ENCODE measurements at regions not wholly inside any gene's neighbourhood (a gene's known extent, or its start where the extent isn't known, plus 50 kb on each side); places are given as distances from the start of the nearest gene placed in this dataset.
"Not testable (repeated sequence)": the region's sequence is repeated elsewhere in the genome, so short reads cannot be mapped to it uniquely, and the experiment has no call there.

DNA sequence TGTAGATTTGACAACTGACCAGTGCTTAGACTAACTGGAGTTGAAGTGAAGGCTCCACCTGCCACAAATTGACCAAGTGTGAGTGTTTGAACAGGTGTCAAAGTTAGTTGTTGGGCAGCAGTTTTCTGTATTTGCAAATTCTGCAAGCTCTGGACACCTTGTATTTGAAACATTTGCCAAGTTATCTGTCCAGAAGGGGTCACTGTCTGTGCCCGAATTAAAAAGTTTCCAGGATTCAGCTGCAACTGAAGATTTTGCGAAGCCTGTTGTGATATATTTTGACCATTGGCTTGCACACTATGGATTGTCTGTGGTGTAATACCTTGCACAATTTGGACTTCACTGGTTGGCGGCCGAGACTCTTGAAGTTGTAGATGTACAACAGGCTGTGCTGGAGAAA, 1690.7 kb downstream of the SLITRK5 start:
- H3K4me3 Mint-ChIP-seq = no peak overlapping the region
- H3K36me3 Mint-ChIP-seq (ENCODE audit: low read depth) = no peaks in the 10 kb centered on the region
- no peak for ATAC-seq (replicated peaks)

DNA sequence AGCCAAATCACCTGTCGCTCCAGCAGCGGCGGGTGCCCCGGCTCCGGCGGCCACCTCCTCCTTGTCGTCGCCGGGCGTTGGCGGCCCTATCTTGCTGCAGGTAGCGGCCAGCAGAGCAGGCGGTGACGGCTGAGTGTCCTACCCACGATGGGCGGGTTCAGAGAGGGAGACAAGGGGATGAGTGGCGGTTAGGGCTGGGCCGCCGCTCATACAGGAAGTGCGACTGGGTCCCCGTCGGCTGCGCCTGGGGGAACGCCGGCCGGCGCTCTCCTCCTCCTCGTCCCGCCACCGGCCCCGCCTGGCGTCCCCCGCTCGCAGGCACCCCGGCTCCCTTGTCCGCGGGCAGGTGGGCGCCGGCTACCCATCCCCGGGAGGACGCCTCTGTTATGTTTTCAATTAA, 1692.0 kb downstream of the SLITRK5 start:
- H3K4me1 Mint-ChIP-seq = no peaks in the 10 kb centered on the region
- no peak for ATAC-seq (replicated peaks)
- H3K9me3 Mint-ChIP-seq = peaks cover 4% of the 10 kb centered on the region
- no peak overlapping the region for H3K4me3 Mint-ChIP-seq
- no peak overlapping the region for H3K27ac Mint-ChIP-seq
- H3K27me3 Mint-ChIP-seq = no peaks in the 10 kb centered on the region
- H3K36me3 Mint-ChIP-seq (ENCODE audit: low read depth) = no peaks in the 10 kb centered on the region

More for the DNA sequence above, 1690.7 kb downstream of the SLITRK5 start:
- Mint-ChIP-seq H3K27ac (no peak overlapping the region), H3K27me3 (no peaks in the 10 kb centered on the region), H3K9me3 (peaks cover 3% of the 10 kb centered on the region), H3K4me1 (no peaks in the 10 kb centered on the region)

DNA sequence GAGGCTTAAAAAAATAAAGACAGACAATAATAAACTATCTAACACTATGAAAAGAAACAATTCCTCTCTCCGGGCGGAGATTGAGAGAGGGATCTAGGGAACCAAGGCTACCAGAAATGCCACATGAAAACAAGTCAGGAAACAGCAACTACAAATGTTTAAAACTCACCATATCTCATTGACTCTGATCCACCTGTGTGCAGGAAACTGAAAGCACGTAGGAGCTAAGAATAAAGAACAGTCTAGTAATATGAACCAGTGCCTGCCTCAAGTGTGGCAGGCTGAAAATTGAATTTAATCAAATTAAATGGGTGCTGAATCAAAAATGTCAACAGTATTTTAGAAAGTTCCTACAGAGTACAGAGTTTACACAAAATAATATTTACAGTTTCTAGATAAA, 1701.0 kb downstream of the SLITRK5 start:
- Mint-ChIP-seq H3K27me3 (no peaks in the 10 kb centered on the region), H3K4me3 (no peak overlapping the region), H3K4me1 (no peaks in the 10 kb centered on the region), H3K27ac (no peak overlapping the region), H3K9me3 (peaks cover 16% of the 10 kb centered on the region), H3K36me3 (ENCODE audit: low read depth) (no peaks in the 10 kb centered on the region)
- ATAC-seq (replicated peaks) = no peak

DNA sequence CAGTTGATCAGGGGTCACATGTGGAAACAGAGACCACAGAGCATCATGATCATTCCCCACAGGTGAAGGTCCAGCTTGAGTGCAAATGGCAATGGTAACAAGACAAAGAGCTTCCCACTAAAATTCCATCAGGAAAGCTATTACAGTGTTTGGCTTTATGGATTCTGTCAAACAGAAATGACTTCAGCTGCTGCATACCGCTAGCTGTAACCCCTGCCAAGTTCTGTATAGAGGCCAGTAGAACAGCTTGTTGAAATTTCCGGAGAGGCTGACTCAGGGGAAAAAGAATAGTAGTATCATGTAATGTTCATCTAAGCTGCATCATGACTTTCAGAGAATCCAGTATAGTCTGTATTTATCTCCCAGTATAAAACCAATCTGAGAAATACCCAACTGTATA, 1704.7 kb downstream of the SLITRK5 start:
- no peak for ATAC-seq (replicated peaks)

DNA sequence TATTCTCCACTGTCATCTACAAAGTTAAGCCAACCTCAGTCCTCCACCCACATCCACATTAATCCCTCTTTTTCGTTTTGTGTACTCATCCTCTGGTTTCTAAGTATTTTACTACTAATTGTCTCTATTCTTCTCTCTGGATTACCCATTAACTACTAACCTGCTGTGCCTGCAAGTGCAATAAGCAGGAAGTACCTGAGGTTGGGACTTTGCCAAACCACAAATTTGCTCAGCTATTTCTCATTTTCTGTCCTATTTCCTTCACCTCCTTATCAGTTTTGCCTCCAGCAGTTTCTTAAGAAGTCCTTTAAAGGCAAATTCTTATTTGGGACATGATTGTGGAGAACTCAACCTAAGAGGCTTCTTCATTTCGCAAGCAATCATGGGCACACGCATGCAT, 1708.9 kb downstream of the SLITRK5 start:
- Mint-ChIP-seq H3K36me3 (ENCODE audit: low read depth) (no peaks in the 10 kb centered on the region), H3K4me1 (no peaks in the 10 kb centered on the region), H3K9me3 (peaks cover 9% of the 10 kb centered on the region), H3K4me3 (no peak overlapping the region), H3K27me3 (no peaks in the 10 kb centered on the region), H3K27ac (no peak overlapping the region)
- ATAC-seq (replicated peaks) = no peak

More for the DNA sequence above, 1704.7 kb downstream of the SLITRK5 start:
- Mint-ChIP-seq H3K9me3 (peaks cover 12% of the 10 kb centered on the region), H3K36me3 (ENCODE audit: low read depth) (no peaks in the 10 kb centered on the region), H3K27me3 (no peaks in the 10 kb centered on the region), H3K4me1 (no peaks in the 10 kb centered on the region), H3K27ac (no peak overlapping the region), H3K4me3 (no peak overlapping the region)

DNA sequence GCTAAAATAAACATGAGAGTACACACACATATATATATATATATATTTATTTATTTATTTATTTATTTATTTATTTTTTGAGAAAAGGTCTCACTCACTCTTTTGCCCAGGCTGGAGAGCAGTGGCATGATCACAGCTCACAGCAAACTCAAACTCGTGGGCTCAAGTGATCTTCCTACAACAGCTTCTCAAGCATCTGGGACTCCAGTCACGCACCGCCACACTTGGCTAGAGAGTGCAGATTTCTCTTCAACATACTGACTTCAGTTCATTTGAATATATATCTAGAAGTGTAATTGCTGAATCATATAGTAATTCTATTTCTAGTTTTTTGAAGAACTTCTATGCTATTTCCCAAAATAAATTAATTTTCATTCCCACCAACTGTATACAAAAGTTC, 1711.8 kb downstream of the SLITRK5 start:
- Mint-ChIP-seq H3K27me3 (no peaks in the 10 kb centered on the region), H3K4me1 (no peaks in the 10 kb centered on the region), H3K36me3 (ENCODE audit: low read depth) (no peaks in the 10 kb centered on the region), H3K27ac (no peak overlapping the region), H3K4me3 (no peak overlapping the region), H3K9me3 (peaks cover 11% of the 10 kb centered on the region)
- ATAC-seq (replicated peaks) = no peak

DNA sequence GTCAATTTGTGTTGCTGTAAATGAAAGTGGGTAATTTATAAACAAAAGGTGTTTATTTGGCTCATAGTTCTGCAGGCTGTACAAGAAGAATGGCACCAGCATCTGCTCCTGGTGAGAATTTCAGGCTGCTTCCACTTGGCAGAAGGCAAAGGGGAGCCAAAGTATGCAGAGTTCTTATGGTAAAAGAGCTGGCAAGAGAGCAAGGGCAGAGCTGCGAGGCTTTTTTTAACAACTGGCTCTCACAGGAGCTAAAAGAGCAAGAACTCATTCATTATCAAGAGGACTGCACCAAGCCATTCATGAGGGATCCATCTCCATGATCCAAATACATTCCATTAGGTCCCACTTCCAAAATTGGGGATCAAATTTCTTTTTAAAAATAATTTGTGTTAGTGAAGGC, 1712.7 kb downstream of the SLITRK5 start:
- no peak overlapping the region for H3K4me3 Mint-ChIP-seq
- no peak overlapping the region for H3K27ac Mint-ChIP-seq
- no peaks in the 10 kb centered on the region for H3K36me3 Mint-ChIP-seq (ENCODE audit: low read depth)
- H3K9me3 Mint-ChIP-seq = peaks cover 14% of the 10 kb centered on the region
- no peaks in the 10 kb centered on the region for H3K4me1 Mint-ChIP-seq
- no peak for ATAC-seq (replicated peaks)
- no peaks in the 10 kb centered on the region for H3K27me3 Mint-ChIP-seq

DNA sequence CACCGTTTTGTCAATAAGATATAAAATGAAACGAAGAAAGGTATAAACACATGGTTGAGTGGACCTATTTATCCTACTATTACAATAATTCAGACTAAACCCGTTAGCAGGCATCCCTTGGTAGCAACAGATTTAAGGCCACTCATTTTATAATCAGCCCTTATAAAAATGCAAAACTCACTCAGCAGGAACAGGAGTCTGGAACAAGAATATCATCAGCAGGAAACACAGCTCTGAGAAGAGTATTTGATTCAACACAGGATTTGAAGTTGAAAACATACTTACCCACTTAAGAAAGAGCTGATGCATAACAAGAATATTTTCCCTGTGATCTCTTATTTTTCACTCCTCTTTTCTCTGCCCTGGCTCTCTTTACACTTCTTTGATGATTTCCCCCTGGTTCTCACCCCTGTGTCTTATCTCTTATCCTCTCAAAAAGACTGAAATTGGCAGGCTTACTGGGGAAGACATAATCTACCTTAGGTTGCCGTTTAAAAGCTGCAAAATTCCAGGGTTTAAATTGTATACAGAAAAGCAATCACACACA, 1722.7 kb downstream of the SLITRK5 start:
- Mint-ChIP-seq H3K9me3 (peaks cover 2% of the 10 kb centered on the region), H3K4me1 (no peaks in the 10 kb centered on the region), H3K4me3 (no peak overlapping the region), H3K27ac (no peak overlapping the region), H3K27me3 (no peaks in the 10 kb centered on the region), H3K36me3 (ENCODE audit: low read depth) (no peaks in the 10 kb centered on the region)
- no peak for ATAC-seq (replicated peaks)

DNA sequence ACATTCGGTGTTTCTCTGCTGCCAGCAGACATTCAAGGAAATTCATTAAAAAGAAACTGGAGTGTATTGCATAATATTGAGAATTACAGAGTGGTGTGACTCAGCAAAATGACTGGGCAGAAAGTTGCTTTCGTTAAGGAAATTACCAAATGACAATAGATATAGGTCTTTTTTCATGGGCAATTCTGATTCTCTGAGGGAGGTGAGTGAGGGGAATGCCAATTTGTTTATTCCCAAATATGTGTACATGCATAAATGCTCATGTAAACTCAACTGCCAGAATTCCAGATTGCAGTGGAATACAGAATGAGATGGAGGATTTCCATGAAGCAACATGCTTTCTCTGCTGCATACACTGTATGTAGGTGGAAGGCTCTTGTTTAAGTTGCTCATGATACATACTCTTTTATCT, 1730.1 kb downstream of the SLITRK5 start:
- Mint-ChIP-seq H3K27ac (no peak overlapping the region), H3K9me3 (peaks cover 8% of the 10 kb centered on the region), H3K27me3 (no peaks in the 10 kb centered on the region), H3K4me1 (no peaks in the 10 kb centered on the region), H3K4me3 (no peak overlapping the region), H3K36me3 (ENCODE audit: low read depth) (no peaks in the 10 kb centered on the region)
- no peak for ATAC-seq (replicated peaks)

DNA sequence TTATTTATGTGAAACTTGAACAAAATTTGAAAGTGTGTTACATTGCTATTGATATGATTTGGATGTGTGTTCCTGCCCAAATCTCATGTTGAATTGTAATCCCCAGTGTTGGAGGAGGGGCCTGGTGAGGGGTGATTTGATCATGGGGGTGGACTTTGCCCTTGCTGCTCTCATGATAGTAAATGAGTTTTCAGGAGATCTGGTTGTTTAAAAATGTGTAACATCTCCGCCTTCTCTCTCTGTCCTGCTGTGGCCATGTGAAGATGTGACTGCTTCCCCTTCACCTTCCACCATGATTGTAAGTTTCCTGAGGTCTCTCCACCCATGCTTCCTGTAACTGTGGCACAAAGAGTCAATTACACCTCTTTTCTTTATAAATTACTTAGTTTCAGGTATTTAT, 1731.0 kb downstream of the SLITRK5 start:
- no peaks in the 10 kb centered on the region for H3K36me3 Mint-ChIP-seq (ENCODE audit: low read depth)
- no peak overlapping the region for H3K4me3 Mint-ChIP-seq

DNA sequence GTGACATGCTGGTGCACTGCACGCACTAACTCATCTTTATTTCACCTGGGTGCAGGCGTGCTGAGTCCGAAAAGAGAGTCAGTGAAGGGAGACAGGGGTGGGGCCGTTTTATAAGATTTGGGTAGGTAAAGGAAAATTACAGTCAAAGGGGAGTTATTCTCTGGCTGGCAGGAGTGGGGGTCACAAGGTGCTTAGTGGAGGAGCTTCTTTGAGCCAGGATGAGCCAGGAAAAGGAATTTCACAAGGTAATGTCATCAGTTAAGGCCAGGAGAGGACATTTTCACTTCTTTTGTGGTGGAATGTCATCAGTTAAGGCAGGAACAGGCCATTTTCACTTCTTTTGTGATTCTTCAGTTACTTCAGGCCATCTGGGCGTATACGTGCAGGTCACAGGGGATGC, 1734.9 kb downstream of the SLITRK5 start:
- not testable (repeated sequence) for ATAC-seq (replicated peaks)

More for the DNA sequence above, 1731.0 kb downstream of the SLITRK5 start:
- no peak overlapping the region for H3K27ac Mint-ChIP-seq
- ATAC-seq (replicated peaks) = no peak
- peaks cover 8% of the 10 kb centered on the region for H3K9me3 Mint-ChIP-seq
- no peaks in the 10 kb centered on the region for H3K4me1 Mint-ChIP-seq
- no peaks in the 10 kb centered on the region for H3K27me3 Mint-ChIP-seq

DNA sequence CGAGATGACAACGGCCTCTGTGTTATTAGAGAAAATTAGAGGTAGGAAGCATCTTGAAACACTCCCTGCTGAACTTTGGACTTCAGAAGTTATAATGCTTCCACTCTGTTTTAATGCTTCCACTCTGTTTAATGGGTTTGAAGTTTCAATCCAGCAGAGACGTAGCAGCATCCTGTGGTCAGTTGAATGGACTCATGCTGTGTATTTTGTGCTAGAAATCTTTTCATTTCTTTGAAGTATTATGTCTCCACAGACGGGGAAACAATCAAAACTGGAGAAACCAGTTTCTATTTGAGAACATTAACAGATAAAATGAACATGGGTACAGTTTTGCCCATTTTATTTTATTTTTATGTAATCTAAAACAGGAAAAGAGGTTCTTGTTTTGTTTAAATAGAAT, 1736.2 kb downstream of the SLITRK5 start:
- Mint-ChIP-seq H3K4me3 (no peak overlapping the region), H3K4me1 (no peaks in the 10 kb centered on the region), H3K36me3 (ENCODE audit: low read depth) (no peaks in the 10 kb centered on the region), H3K27me3 (no peaks in the 10 kb centered on the region), H3K9me3 (peaks cover under 1% of the 10 kb centered on the region), H3K27ac (no peak overlapping the region)
- ATAC-seq (replicated peaks) = no peak

More for the DNA sequence above, 1734.9 kb downstream of the SLITRK5 start:
- not testable (repeated sequence) for H3K4me3 Mint-ChIP-seq; H3K4me1 Mint-ChIP-seq; H3K36me3 Mint-ChIP-seq (ENCODE audit: low read depth); H3K27ac Mint-ChIP-seq; H3K9me3 Mint-ChIP-seq; H3K27me3 Mint-ChIP-seq

DNA sequence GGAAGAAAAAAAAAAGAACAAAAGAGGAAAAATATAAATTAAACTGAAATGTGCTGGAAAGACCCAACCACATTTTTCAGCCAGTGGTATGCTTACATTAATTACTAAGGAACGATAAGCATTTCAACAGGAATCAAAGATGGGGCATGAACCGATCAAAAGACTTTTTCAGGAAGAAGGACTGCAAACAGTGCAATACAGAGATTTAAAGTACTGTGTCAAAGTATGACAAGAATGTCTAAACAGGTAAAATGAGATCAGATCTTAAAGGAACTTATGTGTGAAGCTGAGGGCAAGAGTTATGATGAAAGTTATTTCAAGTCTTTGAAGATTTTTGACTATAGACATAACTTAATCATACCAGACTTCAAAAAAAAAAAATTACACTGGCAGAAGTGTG, 1761.8 kb downstream of the SLITRK5 start:
- ATAC-seq (replicated peaks) = no peak
- Mint-ChIP-seq H3K4me3 (no peak overlapping the region), H3K27ac (no peak overlapping the region), H3K27me3 (no peaks in the 10 kb centered on the region), H3K9me3 (peaks cover 18% of the 10 kb centered on the region), H3K36me3 (ENCODE audit: low read depth) (no peaks in the 10 kb centered on the region), H3K4me1 (no peaks in the 10 kb centered on the region)

DNA sequence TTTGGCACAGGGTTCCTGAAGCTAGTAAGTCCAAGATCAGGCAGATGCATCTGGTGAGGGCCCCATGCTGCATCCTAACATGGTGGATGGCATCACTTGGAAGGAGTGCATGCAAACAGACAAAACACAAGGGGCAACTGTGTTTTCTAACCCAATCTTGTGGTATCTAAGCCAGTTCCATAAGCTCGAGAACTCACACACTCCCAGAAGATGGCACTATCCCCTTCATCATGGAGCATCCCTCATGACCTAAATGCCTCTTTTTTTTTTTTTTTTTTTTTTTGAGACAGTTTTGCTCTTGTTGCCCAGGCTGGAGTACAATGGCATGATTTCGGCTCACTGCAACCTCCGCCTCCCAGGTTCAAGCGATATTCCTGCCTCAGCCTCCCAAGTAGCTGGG, 1763.5 kb downstream of the SLITRK5 start:
- not testable (repeated sequence) for H3K36me3 Mint-ChIP-seq (ENCODE audit: low read depth); H3K27ac Mint-ChIP-seq; H3K4me1 Mint-ChIP-seq; H3K4me3 Mint-ChIP-seq; H3K27me3 Mint-ChIP-seq; ATAC-seq (replicated peaks)
- peaks cover 15% of the 10 kb centered on the region for H3K9me3 Mint-ChIP-seq

DNA sequence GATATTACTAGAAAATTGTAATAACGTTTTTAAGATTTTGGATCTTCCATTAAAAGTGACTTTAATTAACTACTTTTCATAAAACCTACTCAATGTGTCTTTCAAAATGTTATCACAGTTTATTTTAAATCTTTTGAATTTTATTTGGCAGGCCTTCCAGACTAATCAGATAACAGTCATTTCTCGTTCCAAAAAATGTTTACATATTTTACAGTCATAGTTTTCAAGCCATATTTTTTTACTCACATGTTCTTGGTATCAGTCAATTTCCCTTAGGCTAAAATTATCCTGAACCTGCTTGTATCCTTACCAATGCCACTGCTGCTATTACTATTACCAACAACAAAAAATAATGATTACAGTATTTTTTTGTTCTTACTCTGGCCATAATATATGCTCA, 1783.5 kb downstream of the SLITRK5 start:
- H3K27me3 Mint-ChIP-seq = no peaks in the 10 kb centered on the region
- no peak overlapping the region for H3K27ac Mint-ChIP-seq
- no peaks in the 10 kb centered on the region for H3K4me1 Mint-ChIP-seq

DNA sequence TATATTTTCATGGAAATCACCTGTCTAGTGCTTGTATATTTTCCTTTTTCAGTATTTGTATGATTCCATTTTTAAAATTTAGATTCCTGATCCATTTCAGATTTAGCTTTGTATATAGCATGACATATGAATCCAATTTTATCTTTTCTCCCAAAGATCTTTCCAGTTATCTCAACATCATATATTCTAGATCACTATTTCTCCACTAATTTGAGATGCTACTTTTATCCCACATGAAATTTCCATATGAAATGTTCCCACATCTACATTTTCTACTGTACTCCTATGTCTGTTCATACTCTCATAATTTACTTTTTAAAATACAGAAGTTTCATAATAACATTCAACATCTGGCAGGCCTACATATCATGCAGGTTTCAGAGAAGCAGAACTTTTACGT, 1784.1 kb downstream of the SLITRK5 start:
- ATAC-seq (replicated peaks) = no peak
- H3K9me3 Mint-ChIP-seq = peaks cover 11% of the 10 kb centered on the region
- H3K4me3 Mint-ChIP-seq = no peak overlapping the region
- H3K27ac Mint-ChIP-seq = no peak overlapping the region
- H3K4me1 Mint-ChIP-seq = no peaks in the 10 kb centered on the region
- H3K27me3 Mint-ChIP-seq = no peaks in the 10 kb centered on the region
- no peaks in the 10 kb centered on the region for H3K36me3 Mint-ChIP-seq (ENCODE audit: low read depth)

More for the DNA sequence above, 1783.5 kb downstream of the SLITRK5 start:
- peaks cover 11% of the 10 kb centered on the region for H3K9me3 Mint-ChIP-seq
- ATAC-seq (replicated peaks) = no peak
- no peak overlapping the region for H3K4me3 Mint-ChIP-seq
- no peaks in the 10 kb centered on the region for H3K36me3 Mint-ChIP-seq (ENCODE audit: low read depth)

All from activated T-helper 17 cell treated with anti-CD3 and anti-CD28 coated beads, Interleukin-2, amount 50 U/mL, for 72 hours (primary cell).